ENCODE measurements at regions not wholly inside any gene's neighbourhood (a gene's known extent, or its start where the extent isn't known, plus 50 kb on each side); places are given as distances from the start of the nearest gene placed in this dataset.

- no peak for TF ChIP-seq CTCF (conservative IDR thresholded peaks at IDR 0.05)
- H3K27ac ChIP-seq = no peak overlapping the region
These were observed 54.2 kb upstream of the GRPEL1 start for GRCh38 chr4:7121866-7122653.

- H3K27ac ChIP-seq = no peak overlapping the region
- TF ChIP-seq CTCF (conservative IDR thresholded peaks at IDR 0.05) = no peak
These were observed 53.3 kb upstream of the GRPEL1 start for GRCh38 chr4:7121174-7121573.

GRCh38 chr4:7120341-7120740, 52.5 kb upstream of the GRPEL1 start:
- no peak for TF ChIP-seq CTCF (conservative IDR thresholded peaks at IDR 0.05)
- H3K27ac ChIP-seq = no peak overlapping the region

GRCh38 chr4:7118013-7118832, 50.4 kb upstream of the GRPEL1 start:
- TF ChIP-seq CTCF (conservative IDR thresholded peaks at IDR 0.05) = no peak

More at GRCh38 chr4:7118013-7118832, 50.4 kb upstream of the GRPEL1 start:
- no peak overlapping the region for H3K27ac ChIP-seq
